ENCODE measurements at regions not wholly inside any gene's neighbourhood (a gene's known extent, or its start where the extent isn't known, plus 50 kb on each side); places are given as distances from the start of the nearest gene placed in this dataset.

GRCh38 chr21:41682719-41683179 is 84.1 kb downstream of the RIPK4 start:
- TF ChIP-seq GATA2 (IDR thresholded peaks at IDR 0.05; ENCODE audit: low read depth, low read length) (no peak), GATA3 (IDR thresholded peaks at IDR 0.05; ENCODE audit: low read depth, low read length) (no peak)
